B cell (primary cell): ENCODE measurements at regions not wholly inside any gene's neighbourhood (a gene's known extent, or its start where the extent isn't known, plus 50 kb on each side); places are given as distances from the start of the nearest gene placed in this dataset.

Experiments used
- ATAC-seq: fragments of 200-7000 bp; cut with Tn5 transposase; one replicate; pipeline ENCODE4 v1.10.0; 2021; ENCODE audit warnings: low read depth, mild to moderate bottlenecking, moderate number of reproducible peaks, moderate library complexity
- CTCF ChIA-PET: fragments of 350-600 bp; sonication (Branson Sonifier 250); formaldehyde crosslinking; loops from one replicate; lab custom pipeline; 2021; ENCODE audit warnings: antibody characterized with exemption, inconsistent platforms; lab: Charles Lee
- POLR2A ChIA-PET: fragments of 350-600 bp; sonication (Branson Sonifier 250); formaldehyde crosslinking; loops from one replicate; lab custom pipeline; 2021; ENCODE audit warnings: antibody characterized with exemption; lab: Charles Lee
- DNase-seq: peaks from one replicate; pipeline ENCODE4 v3.0.0; 2013
- H2AFZ ChIP-seq: 2 replicates; pipeline ENCODE4 v1.6.1; 2012; ENCODE audit warnings: mild to moderate bottlenecking, low read depth, low read length; ENCODE audit not compliant: insufficient read depth, poor library complexity, severe bottlenecking
- H3K27ac ChIP-seq, 2 donors: 1 replicate in 1 of 2; 2 replicates in 1 of 2; pipeline ENCODE4 v1.5.1; 2012 to 2013; ENCODE audit warnings: low read length in 2 of 2, mild to moderate bottlenecking in 2 of 2, moderate library complexity in 1 of 2
- H3K27me3 ChIP-seq, 4 experiments: fragments of 200-600 bp in 1 of 4; sonication (generic) in 1 of 4; replicated peaks in 1 of 4; 1 replicate in 2 of 4; 2 replicates in 2 of 4; pipeline versions ENCODE4 v1.6.1 to v1.7.0; 2013 to 2016; ENCODE audit warnings: low read length in 3 of 4, mild to moderate bottlenecking in 2 of 4, mixed read lengths in 1 of 4, moderate library complexity in 1 of 4; ENCODE audit not compliant: insufficient read depth in 4 of 4, control insufficient read depth in 3 of 4; ENCODE audit errors: control extremely low read depth in 1 of 4
- H3K36me3 ChIP-seq, 2 experiments: replicated peaks in 1 of 2; 1 replicate in 1 of 2; 2 replicates in 1 of 2; pipeline versions ENCODE4 v1.6.1 to v1.7.1; 2013; ENCODE audit warnings: low read length in 1 of 2; ENCODE audit not compliant: insufficient read depth in 2 of 2, control insufficient read depth in 1 of 2; ENCODE audit errors: control extremely low read depth in 1 of 2, extremely low read depth in 1 of 2
- H3K4me1 ChIP-seq, 2 donors: fragments of 200-600 bp in 1 of 2; sonication (generic) in 1 of 2; 1 replicate in 1 of 2; 2 replicates in 1 of 2; pipeline versions ENCODE4 v1.5.1 to v1.6.1; 2013 to 2017; ENCODE audit warnings: low read length in 2 of 2; ENCODE audit not compliant: control insufficient read depth in 2 of 2, insufficient read depth in 2 of 2
- H3K4me2 ChIP-seq: replicated peaks from 2 replicates; pipeline ENCODE3; 2012; ENCODE audit warnings: mild to moderate bottlenecking, low read depth, low read length; ENCODE audit not compliant: poor library complexity, severe bottlenecking
- H3K4me3 ChIP-seq, 5 experiments: fragments of 200-600 bp in 1 of 5; sonication (generic) in 1 of 5; 1 replicate in 3 of 5; 2 replicates in 2 of 5; pipeline versions ENCODE4 v1.5.1 to v1.7.0; 2011 to 2016; ENCODE audit warnings: low read length in 4 of 5, mild to moderate bottlenecking in 4 of 5, low read depth in 2 of 5, control low read depth in 1 of 5, moderate library complexity in 1 of 5; ENCODE audit not compliant: insufficient read depth in 1 of 5; ENCODE audit errors: control extremely low read depth in 1 of 5, extremely low read depth in 1 of 5
- H3K79me2 ChIP-seq: fragments of 200-600 bp; sonication (generic); one replicate; pipeline ENCODE4 v1.6.0; 2016; ENCODE audit warnings: low read length; ENCODE audit not compliant: control insufficient read depth, insufficient read depth
- H3K9ac ChIP-seq: fragments of 200-600 bp; sonication (generic); 2 replicates; pipeline ENCODE4 v1.6.1; 2017; ENCODE audit warnings: mild to moderate bottlenecking, low read length, moderate library complexity
- H3K9me3 ChIP-seq, 3 donors: one replicate each; pipeline versions ENCODE4 v1.6.1 to v1.7.1; 2013; ENCODE audit warnings: low read length in 2 of 3; ENCODE audit not compliant: control insufficient read depth in 2 of 3, insufficient read depth in 1 of 3; ENCODE audit errors: control extremely low read depth in 1 of 3
- H4K20me1 ChIP-seq: 2 replicates; pipeline ENCODE4 v1.6.0; 2012; ENCODE audit warnings: mild to moderate bottlenecking, low read length; ENCODE audit not compliant: insufficient read depth, control insufficient read depth, poor library complexity, severe bottlenecking
- H3K27ac Mint-ChIP-seq: one replicate; pipeline ENCODE4 v1.8.0; 2021; ENCODE audit warnings: mixed read lengths
- H3K27me3 Mint-ChIP-seq: one replicate; pipeline ENCODE4 v1.8.0; 2021; ENCODE audit warnings: mixed read lengths
- H3K4me1 Mint-ChIP-seq: one replicate; pipeline ENCODE4 v1.8.0; 2021; ENCODE audit warnings: mixed read lengths
- H3K4me3 Mint-ChIP-seq: one replicate; pipeline ENCODE4 v1.8.0; 2021; ENCODE audit warnings: mixed read lengths
- H3K9me3 Mint-ChIP-seq: one replicate; pipeline ENCODE4 v1.8.0; 2022; ENCODE audit warnings: mixed read lengths; ENCODE audit not compliant: insufficient read depth
- EZH2 ChIP-seq: IDR thresholded peaks from 2 replicates; pipeline ENCODE4 v1.6.1; 2012; ENCODE audit warnings: borderline replicate concordance, low read depth, mild to moderate bottlenecking, moderate library complexity, low read length; ENCODE audit not compliant: insufficient read depth, poor library complexity, severe bottlenecking
- WGBS: methylation state at CpG from one replicate; pipeline ENCODE4 v1.1.5; 2013; ENCODE audit warnings: missing lambda C conversion rate; ENCODE audit not compliant: insufficient coverage; 5-methylcytosine and 5-hydroxymethylcytosine counted together
- intact Hi-C: fragments of 100-400 bp; cut with micrococcal nuclease; formaldehyde crosslinking; loops from one replicate; pipeline ENCODE4 v1.10.0; 2022
- TF ChIP-seq, protein P1 (sequence below): fragments of 200-600 bp; IDR thresholded peaks from one replicate; pipeline ENCODE4 v1.8.0; 2022; ENCODE audit warnings: antibody characterized with exemption, mild to moderate bottlenecking

DNA sequence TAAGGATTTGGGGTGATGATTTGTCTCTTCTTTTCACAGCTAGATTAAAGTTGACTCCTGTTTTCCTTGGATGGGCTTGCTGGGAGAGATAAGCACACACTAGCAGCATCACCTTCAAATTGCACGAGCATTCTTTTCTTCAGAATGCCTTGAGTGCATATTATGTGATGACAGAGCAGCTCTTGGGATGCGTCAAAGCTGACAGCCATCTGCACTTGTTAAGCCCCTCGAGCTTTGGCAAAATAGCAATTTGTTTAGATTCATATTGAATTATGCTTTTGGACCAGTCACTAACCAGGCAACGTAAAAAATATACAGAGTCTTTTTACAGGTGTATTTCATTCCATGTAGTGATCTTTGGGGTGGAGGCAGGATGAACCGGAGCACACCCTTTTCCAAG lies 407.0 kb downstream of the FUT8 start:
- DNase-seq (no peak), ATAC-seq (no peak)
- Mint-ChIP-seq H3K27me3 (peaks cover 1% of the 10 kb centered on the region), H3K9me3 (no peaks in the 10 kb centered on the region), H3K4me3 (no peak overlapping the region), H3K4me1 (peaks cover under 1% of the 10 kb centered on the region), H3K27ac (no peak overlapping the region)
- ChIA-PET CTCF (interaction anchor here (1.2 to 7.8 kb wide), 2 partner anchors 404 to 654 kb away, joined by 6 to 226 read pairs; no protein-coding TSS in a partner anchor), POLR2A (no interaction called here)
- intact Hi-C loops, result no loop called here
- Histone ChIP-seq H3K4me2 (no peak overlapping the region), H4K20me1 (no peaks in the 10 kb centered on the region), H3K9me3 (no peaks in the 10 kb centered on the region), H3K4me1 (peaks cover 0 to 2% of the 10 kb centered on the region in 2 donors), H3K36me3 (no peaks in the 10 kb centered on the region), H3K79me2 (no peaks in the 10 kb centered on the region), H3K27me3 (no peaks in the 10 kb centered on the region), H2AFZ (no peak overlapping the region), H3K4me3 (no peak overlapping the region), H3K9ac (no peak overlapping the region), H3K27ac (no peak overlapping the region)
- TF ChIP-seq, protein P1, sequence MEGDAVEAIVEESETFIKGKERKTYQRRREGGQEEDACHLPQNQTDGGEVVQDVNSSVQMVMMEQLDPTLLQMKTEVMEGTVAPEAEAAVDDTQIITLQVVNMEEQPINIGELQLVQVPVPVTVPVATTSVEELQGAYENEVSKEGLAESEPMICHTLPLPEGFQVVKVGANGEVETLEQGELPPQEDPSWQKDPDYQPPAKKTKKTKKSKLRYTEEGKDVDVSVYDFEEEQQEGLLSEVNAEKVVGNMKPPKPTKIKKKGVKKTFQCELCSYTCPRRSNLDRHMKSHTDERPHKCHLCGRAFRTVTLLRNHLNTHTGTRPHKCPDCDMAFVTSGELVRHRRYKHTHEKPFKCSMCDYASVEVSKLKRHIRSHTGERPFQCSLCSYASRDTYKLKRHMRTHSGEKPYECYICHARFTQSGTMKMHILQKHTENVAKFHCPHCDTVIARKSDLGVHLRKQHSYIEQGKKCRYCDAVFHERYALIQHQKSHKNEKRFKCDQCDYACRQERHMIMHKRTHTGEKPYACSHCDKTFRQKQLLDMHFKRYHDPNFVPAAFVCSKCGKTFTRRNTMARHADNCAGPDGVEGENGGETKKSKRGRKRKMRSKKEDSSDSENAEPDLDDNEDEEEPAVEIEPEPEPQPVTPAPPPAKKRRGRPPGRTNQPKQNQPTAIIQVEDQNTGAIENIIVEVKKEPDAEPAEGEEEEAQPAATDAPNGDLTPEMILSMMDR, result no peak
- TF ChIP-seq EZH2, result no peak
- WGBS, result 100% methylated on average over 3 of the region's 5 CpGs

DNA sequence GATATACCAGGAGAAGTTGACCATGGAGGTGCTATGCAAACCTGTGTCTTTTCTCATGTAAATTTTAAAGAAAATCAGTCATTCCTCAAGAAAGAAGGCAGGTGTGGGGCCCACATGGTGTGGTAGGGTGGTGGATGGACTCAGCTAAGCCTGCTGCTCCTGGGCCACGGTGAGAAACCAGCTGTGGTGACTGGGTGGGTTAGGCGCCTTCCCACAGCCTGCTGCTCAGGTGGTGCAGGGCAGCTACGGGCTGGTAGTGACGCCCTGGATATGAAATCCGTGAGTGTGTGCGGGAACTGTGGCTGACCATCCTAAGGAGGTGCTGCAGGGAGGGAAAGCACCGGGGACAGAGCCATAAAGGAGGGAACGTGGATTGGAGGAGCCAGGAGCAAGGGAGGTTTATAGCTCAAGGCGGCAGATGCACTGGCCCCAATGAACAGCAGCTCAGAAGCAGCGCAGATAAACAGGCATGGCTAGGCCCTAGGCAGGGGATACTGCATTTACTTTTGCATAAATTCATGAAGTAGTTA lies 408.8 kb downstream of the FUT8 start:
- WGBS, result 90% methylated on average over 10 of the region's 10 CpGs
- POLR2A ChIA-PET, result no interaction called here
- intact Hi-C loops, result loop anchor here (5.0 to 10.0 kb wide), 2 partner anchors 134 to 534 kb away; no protein-coding TSS in a partner anchor

More for the DNA sequence above, 408.8 kb downstream of the FUT8 start:
- TF ChIP-seq EZH2, result no peak
- TF ChIP-seq, protein P1, result no peak
- H3K27ac ChIP-seq, result no peak overlapping the region
- CTCF ChIA-PET, result interaction anchor here (0.6 to 9.1 kb wide), 4 partner anchors 16 to 664 kb away, joined by 3 to 276 read pairs (median 114); partner anchors contain the start of gene FUT8
- no peak for ATAC-seq
- no peak overlapping the region for H3K4me3 Mint-ChIP-seq
- H3K9ac ChIP-seq, result no peak overlapping the region
- H3K4me2 ChIP-seq, result no peak overlapping the region
- no peaks in the 10 kb centered on the region for H3K79me2 ChIP-seq
- DNase-seq, result no peak
- no peak overlapping the region for H2AFZ ChIP-seq
- H3K9me3 ChIP-seq, result no peaks in the 10 kb centered on the region
- no peaks in the 10 kb centered on the region for H3K9me3 Mint-ChIP-seq
- no peaks in the 10 kb centered on the region for H3K27me3 ChIP-seq
- no peak overlapping the region for H3K4me3 ChIP-seq
- H3K36me3 ChIP-seq, result no peaks in the 10 kb centered on the region
- H3K27ac Mint-ChIP-seq, result no peak overlapping the region
- peaks cover 3% of the 10 kb centered on the region for H3K4me1 Mint-ChIP-seq
- peaks cover 3% of the 10 kb centered on the region for H3K27me3 Mint-ChIP-seq
- H3K4me1 ChIP-seq, result peaks cover 0 to 2% of the 10 kb centered on the region in 2 donors
- no peaks in the 10 kb centered on the region for H4K20me1 ChIP-seq
